GM18508 (cell line): ENCODE measurements at regions not wholly inside any gene's neighbourhood (a gene's known extent, or its start where the extent isn't known, plus 50 kb on each side); places are given as distances from the start of the nearest gene placed in this dataset.
A peak's percentile ranks its signal among the peaks of the same experiment; 100 is the strongest.
"Not testable (repeated sequence)": the region's sequence is repeated elsewhere in the genome, so short reads cannot be mapped to it uniquely, and the experiment has no call there.

Source experiments
- ATAC-seq: cut with Tn5 transposase; IDR thresholded peaks from one replicate; pipeline ENCODE4 v1.9.1; 2021; ENCODE audit warnings: moderate number of reproducible peaks; ENCODE audit not compliant: insufficient read depth, unreplicated experiment

GRCh38 chr12:88932457-88932856 is 352.2 kb upstream of the KITLG start:
- no peak for ATAC-seq

GRCh38 chr12:88931598-88931997 is 351.3 kb upstream of the KITLG start:
- no peak for ATAC-seq

- ATAC-seq, result no peak
Measured at GRCh38 chr12:88925454-88925853, 345.2 kb upstream of the KITLG start.

GRCh38 chr12:88924162-88924561 is 343.9 kb upstream of the KITLG start:
- no peak for ATAC-seq

- no peak for ATAC-seq
Measured at GRCh38 chr12:88923631-88924030, 343.4 kb upstream of the KITLG start.

GRCh38 chr12:88922816-88923215 is 342.5 kb upstream of the KITLG start:
- no peak for ATAC-seq

GRCh38 chr12:88921890-88922532 is 341.7 kb upstream of the KITLG start:
- no peak for ATAC-seq

- ATAC-seq, result no peak
Measured at GRCh38 chr12:88921434-88921833, 341.2 kb upstream of the KITLG start.

- no peak for ATAC-seq
Measured at GRCh38 chr12:88918161-88918560, 337.9 kb upstream of the KITLG start.

GRCh38 chr12:88914967-88915366 is 334.7 kb upstream of the KITLG start:
- no peak for ATAC-seq

GRCh38 chr12:88909510-88909909 is 329.2 kb upstream of the KITLG start:
- no peak for ATAC-seq

GRCh38 chr12:88908345-88908744 is 328.1 kb upstream of the KITLG start:
- no peak for ATAC-seq

GRCh38 chr12:88904705-88905104 is 324.4 kb upstream of the KITLG start:
- ATAC-seq, result no peak

- no peak for ATAC-seq
Measured at GRCh38 chr12:88903333-88903732, 323.1 kb upstream of the KITLG start.

GRCh38 chr12:88897723-88898122 is 317.5 kb upstream of the KITLG start:
- no peak for ATAC-seq

GRCh38 chr12:88896958-88897357 is 316.7 kb upstream of the KITLG start:
- no peak for ATAC-seq

GRCh38 chr12:88895634-88896033 is 315.4 kb upstream of the KITLG start:
- ATAC-seq, result no peak

- ATAC-seq, result no peak
Measured at GRCh38 chr12:88893801-88894200, 313.5 kb upstream of the KITLG start.

GRCh38 chr12:88891434-88891833 is 311.2 kb upstream of the KITLG start:
- ATAC-seq, result not testable (repeated sequence)

- no peak for ATAC-seq
Measured at GRCh38 chr12:88889326-88890110, 309.2 kb upstream of the KITLG start.

- peak; percentile 84 for ATAC-seq
Measured at GRCh38 chr12:88884600-88884999, 304.3 kb upstream of the KITLG start.

- no peak for ATAC-seq
Measured at GRCh38 chr12:88882662-88883061, 302.4 kb upstream of the KITLG start.
